GM11168 (cell line): ENCODE measurements at regions not wholly inside any gene's neighbourhood (a gene's known extent, or its start where the extent isn't known, plus 50 kb on each side); places are given as distances from the start of the nearest gene placed in this dataset.
"Not testable (repeated sequence)": the region's sequence is repeated elsewhere in the genome, so short reads cannot be mapped to it uniquely, and the experiment has no call there.

ENCODE experiments used
- in situ Hi-C: fragments of 300-500 bp; cut with MboI; formaldehyde crosslinking; loops from one replicate; pipeline ENCODE4 v1.12.0; 2022; ENCODE audit warnings: low sequenced_read_pairs; ENCODE audit not compliant: unreplicated experiment

GRCh38 chr6:18585032-18585573, 198.0 kb downstream of the RNF144B start:
- in situ Hi-C loops, result no loop called here

DNA sequence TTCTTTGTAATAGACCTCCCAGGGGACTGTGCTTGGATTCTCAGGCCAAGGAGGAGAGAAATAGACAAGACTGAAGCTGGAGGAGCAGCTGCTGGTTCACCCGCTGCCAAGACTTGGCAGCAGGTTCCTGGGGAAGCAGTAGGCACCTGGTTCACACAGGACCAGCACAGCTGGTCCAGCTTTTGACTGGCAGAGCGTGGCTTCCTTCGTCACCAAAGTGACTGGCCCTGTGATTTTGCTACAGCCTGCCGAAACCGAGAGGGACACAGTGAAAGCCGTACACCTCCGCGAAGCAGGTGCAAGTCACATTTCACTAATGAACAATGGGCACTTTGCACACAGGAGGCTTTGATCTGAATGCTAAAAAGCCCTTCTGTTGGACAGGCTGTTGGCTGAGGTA, 199.0 kb downstream of the RNF144B start:
- in situ Hi-C loops, result no loop called here

- in situ Hi-C loops, result no loop called here
Measured at GRCh38 chr6:18595774-18596530, 208.8 kb downstream of the RNF144B start.

GRCh38 chr6:18596531-18596835, 209.3 kb downstream of the RNF144B start:
- in situ Hi-C loops, result no loop called here

DNA sequence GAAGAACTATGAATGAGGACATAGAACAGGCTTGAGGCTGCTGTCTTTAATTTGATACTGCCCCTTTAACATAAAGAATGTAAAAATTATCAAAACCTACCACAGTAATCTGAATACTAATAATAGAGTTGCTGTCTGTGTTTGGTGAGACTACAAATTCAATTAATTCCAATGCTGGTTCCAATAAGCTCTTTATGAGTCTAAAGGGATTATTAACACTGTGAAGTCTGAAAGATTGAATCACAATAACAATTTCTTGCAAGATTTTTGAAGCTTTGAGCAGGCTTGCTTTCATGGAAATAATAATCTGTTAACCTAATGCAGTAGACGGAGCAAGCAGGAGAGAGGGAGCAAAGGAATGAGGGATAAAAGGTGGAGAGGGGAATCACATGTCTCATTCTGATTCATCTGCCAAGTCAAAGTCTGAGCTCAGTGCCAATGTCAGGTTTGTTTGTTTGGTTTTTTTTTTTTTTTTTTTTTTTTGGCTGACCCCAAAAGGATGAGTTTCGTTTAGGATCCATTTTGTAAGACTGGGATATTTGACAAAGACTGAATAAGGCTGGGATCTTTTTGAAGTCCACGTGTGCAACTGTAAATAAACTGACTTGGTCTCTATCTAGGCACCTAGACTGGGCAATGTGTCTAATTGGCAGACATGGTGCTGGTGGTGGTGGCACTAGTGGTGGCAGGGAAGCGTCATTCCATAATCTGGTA, 211.6 kb downstream of the RNF144B start:
- in situ Hi-C loops, result no loop called here

DNA sequence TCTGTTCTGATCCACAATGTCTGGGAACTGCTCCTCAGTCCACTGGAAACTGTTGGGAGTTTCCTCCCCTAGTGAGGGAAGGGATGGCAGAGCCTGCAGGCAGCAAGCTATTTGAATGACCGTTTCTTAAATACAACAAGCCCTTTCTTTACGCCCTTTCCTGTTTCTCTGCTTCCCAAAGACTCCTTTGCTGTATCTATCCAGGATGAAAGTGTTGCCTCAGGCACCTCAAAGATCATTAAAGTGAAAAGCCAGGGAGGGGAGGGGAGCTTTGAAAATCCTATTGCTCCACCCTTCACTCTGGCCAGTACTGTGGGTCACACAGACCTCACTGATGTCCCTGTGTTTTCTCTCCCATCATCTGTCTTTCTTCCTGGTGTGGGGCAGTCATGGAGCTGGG, 213.1 kb downstream of the RNF144B start:
- in situ Hi-C loops, result no loop called here

DNA sequence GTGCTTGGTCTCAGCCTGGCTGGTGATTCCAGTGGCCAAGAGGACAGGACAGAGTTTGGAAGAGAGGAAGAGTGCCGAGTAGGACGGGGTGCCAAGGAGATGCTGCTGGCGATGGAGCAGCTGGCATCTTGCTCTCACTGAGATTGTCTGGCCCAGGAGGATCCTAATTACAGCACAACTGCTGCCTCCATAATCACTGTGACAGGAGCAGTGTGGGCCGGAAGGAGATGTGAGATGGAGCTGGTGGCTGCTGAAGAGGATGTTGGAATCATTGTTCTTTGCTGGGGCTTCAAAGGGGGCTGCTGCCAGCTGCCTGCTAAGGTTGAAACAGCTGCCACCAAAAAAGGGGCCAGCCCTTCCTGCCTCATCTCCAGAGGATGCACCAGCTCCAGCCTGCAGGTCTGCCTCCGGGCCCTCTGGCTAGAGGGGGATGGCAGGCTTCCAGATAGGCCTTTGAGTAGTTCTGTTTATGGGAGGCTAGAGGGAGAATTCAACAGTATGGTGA, 214.4 kb downstream of the RNF144B start:
- in situ Hi-C loops, result no loop called here

DNA sequence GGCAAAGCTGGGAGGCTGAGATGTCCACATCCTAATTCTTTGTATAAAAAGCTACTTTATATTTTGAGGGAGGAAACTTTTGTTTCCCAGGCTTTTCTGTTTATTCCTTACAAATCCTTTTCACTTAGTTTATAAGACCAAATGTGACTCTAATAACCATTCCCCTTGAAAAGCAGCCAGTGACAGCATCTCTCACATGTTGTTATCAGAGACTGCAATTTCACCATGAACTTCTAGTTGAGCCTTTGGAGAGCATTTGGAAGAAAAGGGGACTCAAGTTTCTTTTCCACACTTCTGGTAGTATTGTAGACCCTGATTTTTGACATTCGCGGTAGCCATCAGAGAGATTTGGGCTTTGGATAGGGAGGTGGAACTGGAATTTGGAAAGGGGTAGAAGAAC, 215.8 kb downstream of the RNF144B start:
- in situ Hi-C loops, result no loop called here

GRCh38 chr6:18603361-18603760, 216.2 kb downstream of the RNF144B start:
- in situ Hi-C loops, result no loop called here

DNA sequence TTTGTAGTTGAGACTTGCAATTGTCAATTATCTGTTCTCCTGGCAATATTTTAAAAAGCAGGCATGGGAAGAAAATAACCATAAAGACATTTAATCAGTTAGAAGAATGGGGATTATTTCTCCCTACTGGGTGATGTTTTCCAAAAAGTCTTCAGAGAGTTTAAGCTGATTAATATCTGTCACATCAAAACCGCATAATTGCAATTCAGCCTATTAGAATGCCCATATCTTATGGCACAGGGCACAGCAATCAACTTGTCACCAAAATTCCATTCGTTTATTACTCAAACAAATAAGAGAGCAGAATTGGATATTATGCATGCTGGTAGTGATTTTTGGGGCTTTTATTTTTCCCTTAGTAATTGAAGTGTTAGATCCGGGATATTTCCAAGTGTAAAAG, 218.7 kb downstream of the RNF144B start:
- in situ Hi-C loops, result no loop called here

DNA sequence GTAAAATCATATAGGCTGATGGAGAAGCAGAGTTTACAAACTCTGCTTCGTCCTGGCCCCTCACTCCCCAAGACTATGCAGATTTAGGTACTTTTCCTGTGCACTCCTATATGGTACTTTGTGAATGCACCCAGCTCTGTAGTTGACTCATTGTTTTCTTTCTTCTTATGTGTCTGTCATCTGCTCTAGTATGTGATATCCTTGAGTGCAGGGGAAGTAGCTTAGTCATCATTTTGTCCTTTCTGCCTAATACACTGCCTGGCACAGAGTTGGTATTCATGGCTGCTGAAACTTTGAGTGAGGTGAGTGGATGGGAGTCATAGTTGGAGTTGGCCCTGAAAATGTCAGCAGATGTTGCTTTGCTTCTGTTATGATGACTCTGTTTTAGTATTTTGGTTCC, 222.6 kb downstream of the RNF144B start:
- in situ Hi-C loops, result no loop called here

DNA sequence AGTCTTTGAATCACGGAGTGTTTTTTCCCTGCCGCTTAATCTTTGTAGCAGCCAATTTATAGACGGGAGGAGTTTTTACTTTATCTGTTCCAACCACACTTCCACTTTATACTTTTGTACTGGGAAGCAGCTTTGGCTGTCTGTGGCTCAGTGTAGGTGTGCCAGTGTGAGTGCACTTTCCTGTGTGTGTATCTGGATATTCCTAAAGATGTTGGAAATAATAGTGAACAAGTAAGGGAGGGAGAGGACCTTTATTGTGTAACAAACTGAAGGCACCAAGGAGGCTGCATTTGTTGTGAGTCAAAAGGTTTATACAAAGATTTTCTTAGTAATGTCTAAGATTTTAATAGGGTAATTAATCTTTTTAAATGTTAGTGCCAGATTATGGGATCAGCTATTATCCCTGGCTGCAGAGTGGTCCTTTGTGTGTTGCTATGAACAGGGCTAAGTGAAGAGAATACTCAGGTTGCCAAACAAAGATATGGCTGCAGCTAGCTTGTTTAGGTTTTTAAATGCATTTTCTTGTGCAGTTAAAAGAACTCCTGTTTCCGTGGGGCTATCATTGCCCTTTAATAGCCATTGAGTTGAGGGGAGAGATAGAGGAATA, 226.3 kb downstream of the RNF144B start:
- in situ Hi-C loops, result no loop called here

DNA sequence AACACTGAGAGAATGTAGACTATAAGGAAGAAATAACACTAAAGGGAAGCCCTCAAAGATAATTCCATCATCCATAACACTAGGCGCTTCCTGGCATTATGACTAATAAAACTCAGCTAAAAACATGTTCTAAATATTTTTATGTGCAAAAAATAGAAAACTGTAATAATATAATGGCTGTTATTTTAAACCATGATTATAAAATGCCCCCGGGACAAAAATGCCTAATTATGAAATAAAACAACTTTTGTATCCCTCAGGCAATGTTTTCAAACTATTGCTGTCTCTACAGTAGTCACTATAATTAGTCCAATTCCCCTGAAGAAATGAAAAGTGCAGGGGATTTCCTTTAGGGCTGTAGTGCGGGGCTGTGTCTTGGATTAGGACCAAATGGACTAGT, 242.4 kb downstream of the RNF144B start:
- in situ Hi-C loops, result no loop called here

- in situ Hi-C loops, result no loop called here
Measured at GRCh38 chr6:18632670-18633410, 245.7 kb downstream of the RNF144B start.

DNA sequence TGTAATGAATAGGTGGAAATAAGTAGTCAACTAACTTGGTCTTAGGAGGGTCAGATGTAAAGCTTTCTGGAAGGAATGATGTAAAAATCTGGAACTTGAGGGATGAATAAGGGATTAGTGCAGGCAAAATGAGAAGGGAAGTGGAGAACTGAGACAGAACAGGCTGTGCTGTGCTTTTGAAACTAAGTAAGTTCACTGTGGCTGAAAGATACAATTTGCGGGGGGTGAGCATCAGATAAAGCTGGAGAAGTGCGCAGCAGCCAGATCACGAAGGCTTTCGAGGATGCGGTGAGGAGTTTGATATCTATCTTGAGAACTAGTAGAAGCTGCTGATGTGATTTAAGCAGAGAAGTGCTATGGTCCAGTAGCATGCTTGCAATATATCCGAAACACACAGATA, 247.8 kb downstream of the RNF144B start:
- in situ Hi-C loops, result no loop called here

GRCh38 chr6:18640134-18640533, 253.0 kb downstream of the RNF144B start:
- in situ Hi-C loops, result no loop called here

GRCh38 chr6:18640754-18641153, 253.6 kb downstream of the RNF144B start:
- in situ Hi-C loops, result no loop called here

- in situ Hi-C loops, result no loop called here
Measured at GRCh38 chr6:18654821-18655220, 267.7 kb downstream of the RNF144B start.

DNA sequence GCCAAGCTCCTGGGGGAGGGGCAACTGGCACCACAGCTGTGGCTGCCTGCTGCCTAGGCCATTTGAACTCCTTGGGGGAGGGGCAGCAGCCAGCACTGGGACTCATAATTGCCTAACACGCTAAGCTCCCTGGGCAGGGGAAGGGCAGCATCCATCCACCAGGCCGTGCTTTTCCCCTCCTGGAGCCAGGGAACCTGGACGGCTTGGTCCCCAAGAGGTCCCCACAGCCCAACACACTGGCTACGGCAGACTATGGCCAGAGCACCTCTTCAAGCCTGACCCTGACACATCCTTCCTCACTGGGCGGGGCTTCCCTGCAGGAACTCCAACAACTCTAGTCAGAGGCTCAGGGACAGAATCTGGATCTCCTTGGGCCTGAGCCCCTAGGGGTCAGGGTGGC, 269.4 kb downstream of the RNF144B start:
- in situ Hi-C loops, result no loop called here

- in situ Hi-C loops, result not testable (repeated sequence)
Measured at GRCh38 chr6:18659994-18660393, 272.8 kb downstream of the RNF144B start.

DNA sequence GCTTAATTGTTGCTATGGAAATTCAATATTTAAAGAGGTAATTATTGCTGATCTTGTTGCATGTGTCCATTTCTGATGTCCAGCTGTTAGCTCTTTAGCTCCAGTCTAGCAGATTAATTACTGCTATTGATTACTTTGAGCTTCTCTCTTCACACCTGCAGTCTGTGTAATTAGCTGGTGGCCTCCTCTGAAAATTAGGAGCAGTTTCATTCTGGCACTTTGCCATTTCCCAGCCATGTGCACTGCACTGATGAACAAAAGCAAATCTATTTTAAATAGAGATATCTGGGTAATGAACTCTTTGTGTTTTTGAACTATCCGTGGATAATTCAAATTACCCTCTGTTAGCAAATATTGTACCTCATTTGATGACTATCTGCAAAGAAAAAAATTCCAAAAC, 275.9 kb downstream of the RNF144B start:
- in situ Hi-C loops, result no loop called here
